BLaER1 treated with 17β-estradiol and CSF1 and Interleukin-3, amounts not matched to agents 10 nM and 100 nM (cell line): ENCODE measurements at regions not wholly inside any gene's neighbourhood (a gene's known extent, or its start where the extent isn't known, plus 50 kb on each side); places are given as distances from the start of the nearest gene placed in this dataset.
A peak's percentile ranks its signal among the peaks of the same experiment; 100 is the strongest.

Source experiments
- H3K27ac ChIP-seq, 11 experiments: shearing (Covaris generic); formaldehyde crosslinking; 2 replicates each; pipeline ENCODE4 v1.8.1; 2022
- H3K27me3 ChIP-seq, 11 experiments: shearing (Covaris generic); formaldehyde crosslinking; 2 replicates each; pipeline ENCODE4 v1.8.1; 2022
- H3K36me3 ChIP-seq, 11 experiments: shearing (Covaris generic); formaldehyde crosslinking; 2 replicates each; pipeline ENCODE4 v1.8.1; 2022
- H3K4me1 ChIP-seq, 10 experiments: shearing (Covaris generic); formaldehyde crosslinking; 2 replicates each; pipeline ENCODE4 v1.8.1; 2022
- H3K4me2 ChIP-seq, 11 experiments: shearing (Covaris generic); formaldehyde crosslinking; 2 replicates each; pipeline ENCODE4 v1.8.1; 2022
- H3K4me3 ChIP-seq, 10 experiments: shearing (Covaris generic); formaldehyde crosslinking; 2 replicates each; pipeline ENCODE4 v1.8.1; 2022
- H3K9ac ChIP-seq, 11 experiments: shearing (Covaris generic); formaldehyde crosslinking; 2 replicates each; pipeline ENCODE4 v1.8.1; 2022
- H3K9me3 ChIP-seq, 11 experiments: shearing (Covaris generic); formaldehyde crosslinking; replicated peaks in 1 of 11; 2 replicates each; pipeline ENCODE4 v1.8.1; 2022
- H4K20me1 ChIP-seq, 11 experiments: shearing (Covaris generic); formaldehyde crosslinking; 2 replicates each; pipeline ENCODE4 v1.8.1; 2022
- Cebpa-rat ChIP-seq, 11 experiments: shearing (Covaris generic); IDR thresholded peaks; 2 replicates each; pipeline ENCODE4 v1.8.1; 2022

- Histone ChIP-seq H3K36me3 (no peaks in the 10 kb centered on the region), H4K20me1 (no peaks in the 10 kb centered on the region), H3K4me3 (no peak overlapping the region), H3K4me2 (no peak overlapping the region), H3K27me3 (no peaks in the 10 kb centered on the region), H3K9ac (no peak overlapping the region), H3K27ac (no peak overlapping the region), H3K9me3 (no peaks in the 10 kb centered on the region; a peak in 1 of 22 replicates), H3K4me1 (no peaks in the 10 kb centered on the region)
- no peak for TF ChIP-seq Cebpa-rat (IDR thresholded peaks at IDR 0.05)
These were observed 1124.7 kb upstream of the MIR17HG start for GRCh38 chr13:90222758-90223157.

GRCh38 chr13:90230311-90230710 lies 1117.2 kb upstream of the MIR17HG start:
- Histone ChIP-seq H3K9ac (no peak overlapping the region), H3K4me1 (peaks cover 0 to 9% (median 0%) of the 10 kb centered on the region in 10 experiments; a peak in 2 of 20 replicates), H3K4me3 (no peak overlapping the region), H3K27ac (no peak overlapping the region), H3K9me3 (peaks cover 0 to 17% (median 12%) of the 10 kb centered on the region in 11 experiments; a peak in 19 of 22 replicates), H3K36me3 (no peaks in the 10 kb centered on the region), H4K20me1 (no peaks in the 10 kb centered on the region), H3K4me2 (no peak overlapping the region), H3K27me3 (no peaks in the 10 kb centered on the region)
- TF ChIP-seq Cebpa-rat (IDR thresholded peaks at IDR 0.05): no peak

- Histone ChIP-seq H3K4me1 (peaks cover 0 to 9% (median 0%) of the 10 kb centered on the region in 10 experiments; a peak in 2 of 20 replicates), H3K4me2 (no peak overlapping the region), H3K36me3 (no peaks in the 10 kb centered on the region), H3K27me3 (no peaks in the 10 kb centered on the region), H3K9ac (no peak overlapping the region), H3K9me3 (peaks cover 0 to 30% (median 26%) of the 10 kb centered on the region in 11 experiments; a peak in 21 of 22 replicates), H3K27ac (no peak overlapping the region), H3K4me3 (no peak overlapping the region), H4K20me1 (no peaks in the 10 kb centered on the region)
- no peak for TF ChIP-seq Cebpa-rat (IDR thresholded peaks at IDR 0.05)
These were observed 1115.2 kb upstream of the MIR17HG start for GRCh38 chr13:90232291-90232690.

DNA sequence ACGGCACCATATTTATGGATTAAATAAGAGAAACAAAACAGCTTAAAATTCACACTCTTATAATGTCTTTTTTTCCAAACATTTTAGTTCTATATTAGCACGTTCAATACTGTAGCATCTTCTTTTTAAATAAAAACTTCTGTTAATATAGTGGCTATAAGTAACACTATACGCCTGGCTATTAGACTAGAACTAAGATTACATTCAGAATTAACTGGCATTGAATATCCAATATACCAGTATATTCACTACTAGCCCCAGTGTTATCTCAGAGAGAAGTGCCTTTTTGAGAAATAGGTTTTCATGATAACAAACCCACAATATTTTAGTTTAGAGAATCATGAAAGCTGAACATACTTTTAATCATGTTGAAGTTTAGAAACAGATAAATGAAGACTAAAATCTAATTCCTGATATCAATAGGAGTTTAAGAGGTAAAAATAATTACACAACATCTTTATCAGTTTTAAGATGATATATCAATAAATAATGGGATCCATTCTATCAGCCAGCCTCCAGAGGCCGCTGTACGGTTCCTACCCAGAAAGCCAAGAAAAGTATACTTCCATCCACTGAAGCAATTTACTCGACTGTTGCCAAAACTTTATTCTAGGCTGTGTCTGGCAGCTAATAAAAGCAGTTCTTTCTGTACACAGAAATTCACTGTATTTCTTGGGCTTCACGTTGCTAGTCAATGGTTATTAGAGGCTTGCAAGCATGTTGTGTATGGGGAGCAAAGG lies 1113.4 kb upstream of the MIR17HG start:
- Histone ChIP-seq H3K4me3 (no peak overlapping the region), H3K4me2 (no peak overlapping the region; a peak in 1 of 22 replicates), H3K9me3 (peaks cover 0 to 32% (median 26%) of the 10 kb centered on the region in 11 experiments; a peak in 21 of 22 replicates), H4K20me1 (no peaks in the 10 kb centered on the region), H3K36me3 (no peaks in the 10 kb centered on the region), H3K9ac (no peak overlapping the region), H3K27ac (no peak overlapping the region), H3K27me3 (no peaks in the 10 kb centered on the region), H3K4me1 (peaks cover 6 to 21% (median 11%) of the 10 kb centered on the region in 10 experiments)
- TF ChIP-seq Cebpa-rat (IDR thresholded peaks at IDR 0.05): no peak

DNA sequence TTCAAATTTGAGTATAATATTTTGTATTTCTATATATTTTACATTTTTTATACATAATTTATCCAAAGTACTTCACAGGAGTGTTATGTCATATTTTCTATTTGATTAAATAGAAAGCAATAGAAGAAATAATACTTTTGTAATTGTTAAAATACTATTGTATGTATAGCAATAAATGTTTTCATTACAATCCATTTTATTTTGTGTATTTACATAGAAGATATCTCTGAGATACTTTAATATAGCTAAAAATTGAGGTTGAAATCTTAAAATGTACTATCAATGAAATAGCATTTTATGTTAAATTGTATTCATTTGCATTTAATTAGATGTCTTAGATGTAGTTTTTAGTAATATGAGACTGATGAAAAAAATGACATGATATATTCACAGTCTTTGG lies 1109.6 kb upstream of the MIR17HG start:
- TF ChIP-seq Cebpa-rat (IDR thresholded peaks at IDR 0.05): no peak
- H3K27me3 ChIP-seq: no peaks in the 10 kb centered on the region
- H3K9me3 ChIP-seq: peaks cover 0 to 23% (median 11%) of the 10 kb centered on the region in 11 experiments; a peak in 16 of 22 replicates
- H3K4me3 ChIP-seq: peak overlapping the region in 1 of 10 experiments; percentile 21; a peak in 1 of 20 replicates
- H3K9ac ChIP-seq: no peak overlapping the region
- H4K20me1 ChIP-seq: no peaks in the 10 kb centered on the region
- peaks cover 6 to 22% (median 12%) of the 10 kb centered on the region in 10 experiments for H3K4me1 ChIP-seq
- H3K4me2 ChIP-seq: peak overlapping the region in 8 of 11 experiments; percentile 19 to 76 (median 60); a peak in 9 of 22 replicates
- H3K27ac ChIP-seq: peak overlapping the region in 6 of 11 experiments; percentile 27 to 64 (median 59); a peak in 9 of 22 replicates
- no peaks in the 10 kb centered on the region for H3K36me3 ChIP-seq

- Histone ChIP-seq H3K27me3 (no peaks in the 10 kb centered on the region), H4K20me1 (no peaks in the 10 kb centered on the region), H3K4me2 (peak overlapping the region; percentile 19 to 76 (median 60); a peak in 20 of 22 replicates), H3K4me1 (peaks cover 6 to 22% (median 12%) of the 10 kb centered on the region in 10 experiments), H3K9me3 (peaks cover 0 to 23% (median 11%) of the 10 kb centered on the region in 11 experiments; a peak in 16 of 22 replicates), H3K4me3 (peak overlapping the region in 2 of 10 experiments; percentile 21 to 40; a peak in 2 of 20 replicates), H3K27ac (peak overlapping the region in 8 of 11 experiments; percentile 16 to 64 (median 48); a peak in 13 of 22 replicates), H3K9ac (peak overlapping the region in 1 of 11 experiments; percentile 33; a peak in 2 of 22 replicates), H3K36me3 (no peaks in the 10 kb centered on the region)
- TF ChIP-seq Cebpa-rat (IDR thresholded peaks at IDR 0.05): no peak
These were observed 1109.1 kb upstream of the MIR17HG start for GRCh38 chr13:90238413-90238812.

DNA sequence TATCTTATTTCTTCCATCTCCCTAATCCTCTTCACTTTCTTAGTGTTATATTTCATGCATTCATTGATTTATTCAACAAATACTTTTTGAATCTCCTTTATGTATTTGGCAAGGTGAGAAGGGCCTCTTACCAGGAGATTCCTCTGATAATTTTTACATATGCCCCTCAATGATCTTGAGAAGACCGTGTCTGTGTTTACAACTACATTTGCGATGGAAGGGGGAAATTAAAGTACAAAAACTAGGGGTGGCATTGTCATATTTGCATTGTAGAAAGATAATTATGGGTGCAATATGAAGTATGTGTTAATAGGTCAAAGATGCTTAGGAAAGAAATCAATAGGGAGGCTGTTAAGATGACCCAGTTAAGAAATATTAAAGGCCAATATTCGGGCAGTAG lies 1108.4 kb upstream of the MIR17HG start:
- H3K9ac ChIP-seq: no peak overlapping the region
- no peaks in the 10 kb centered on the region for H3K36me3 ChIP-seq
- no peak for TF ChIP-seq Cebpa-rat (IDR thresholded peaks at IDR 0.05)
- no peaks in the 10 kb centered on the region for H3K27me3 ChIP-seq
- H3K4me2 ChIP-seq: peak overlapping the region in 7 of 11 experiments; percentile 25 to 76 (median 64); a peak in 11 of 22 replicates
- peaks cover 0 to 23% (median 11%) of the 10 kb centered on the region in 11 experiments; a peak in 16 of 22 replicates for H3K9me3 ChIP-seq
- H3K4me3 ChIP-seq: no peak overlapping the region
- no peaks in the 10 kb centered on the region for H4K20me1 ChIP-seq
- peaks cover 6 to 22% (median 12%) of the 10 kb centered on the region in 10 experiments for H3K4me1 ChIP-seq
- H3K27ac ChIP-seq: peak overlapping the region in 7 of 11 experiments; percentile 8 to 64 (median 59); a peak in 10 of 22 replicates

GRCh38 chr13:90246005-90246404 lies 1101.5 kb upstream of the MIR17HG start:
- no peak for TF ChIP-seq Cebpa-rat (IDR thresholded peaks at IDR 0.05)
- H4K20me1 ChIP-seq: no peaks in the 10 kb centered on the region
- H3K4me3 ChIP-seq: no peak overlapping the region
- no peaks in the 10 kb centered on the region for H3K36me3 ChIP-seq
- H3K4me2 ChIP-seq: no peak overlapping the region
- peaks cover 0 to 21% (median 11%) of the 10 kb centered on the region in 11 experiments; a peak in 14 of 22 replicates for H3K9me3 ChIP-seq
- H3K9ac ChIP-seq: no peak overlapping the region
- H3K27ac ChIP-seq: no peak overlapping the region
- H3K27me3 ChIP-seq: no peaks in the 10 kb centered on the region
- H3K4me1 ChIP-seq: 0 out of 20 replicates have a peak, but pooled peaks cover 0 to 5% (median 0%) of the 10 kb centered on the region in 10 experiments

- no peak for TF ChIP-seq Cebpa-rat (IDR thresholded peaks at IDR 0.05)
- Histone ChIP-seq H3K4me3 (no peak overlapping the region), H3K27ac (no peak overlapping the region), H3K9ac (no peak overlapping the region), H3K36me3 (no peaks in the 10 kb centered on the region), H3K4me2 (peak overlapping the region in 1 of 11 experiments; percentile 14; a peak in 1 of 22 replicates), H3K4me1 (0 out of 20 replicates have a peak, but pooled peaks cover 0 to 5% (median 0%) of the 10 kb centered on the region in 10 experiments), H3K9me3 (peaks cover 3 to 26% (median 16%) of the 10 kb centered on the region in 11 experiments; a peak in 21 of 22 replicates), H4K20me1 (no peaks in the 10 kb centered on the region), H3K27me3 (no peaks in the 10 kb centered on the region)
These were observed 1100.7 kb upstream of the MIR17HG start for GRCh38 chr13:90246687-90247345.
